WTC11 (cell line): ENCODE measurements at regions not wholly inside any gene's neighbourhood (a gene's known extent, or its start where the extent isn't known, plus 50 kb on each side); places are given as distances from the start of the nearest gene placed in this dataset.

Source experiments
- FOXJ3 ChIP-seq: sonication (generic); formaldehyde crosslinking; IDR thresholded peaks from 2 replicates; pipeline ENCODE4 v1.9.0; 2021; ENCODE audit warnings: missing genetic modification reagents, mild to moderate bottlenecking, borderline replicate concordance
- NFATC4 ChIP-seq: fragments of 250-450 bp; sonication (Bioruptor Pico); IDR thresholded peaks from 2 replicates; pipeline ENCODE4 v1.9.0; 2021; ENCODE audit warnings: mild to moderate bottlenecking
- NFYB ChIP-seq: sonication (generic); formaldehyde crosslinking; conservative IDR thresholded peaks from 2 replicates; pipeline ENCODE4 v1.8.0; 2022; ENCODE audit warnings: low read depth, missing genetic modification reagents
- TEAD4 ChIP-seq: sonication (generic); formaldehyde crosslinking; IDR thresholded peaks from 2 replicates; pipeline ENCODE4 v1.8.0; 2022; ENCODE audit warnings: mild to moderate bottlenecking, missing genetic modification reagents
- ZNF263 ChIP-seq: sonication (generic); formaldehyde crosslinking; IDR thresholded peaks from 2 replicates; pipeline ENCODE4 v1.8.1; 2022; ENCODE audit warnings: low read depth, mild to moderate bottlenecking, moderate library complexity, missing genetic modification reagents
- TF ChIP-seq, protein P1 (sequence below): fragments of 200-600 bp; IDR thresholded peaks from 2 replicates; pipeline ENCODE4 v1.8.0; 2022; ENCODE audit warnings: antibody characterized with exemption
- TF ChIP-seq, protein P2 (sequence below): sonication (generic); formaldehyde crosslinking; IDR thresholded peaks from 2 replicates; pipeline ENCODE4 v1.8.0; 2022; ENCODE audit warnings: missing genetic modification reagents
- TF ChIP-seq, protein P3 (sequence below): sonication (generic); formaldehyde crosslinking; IDR thresholded peaks from 2 replicates; pipeline ENCODE4 v1.8.1; 2023; ENCODE audit warnings: mild to moderate bottlenecking, missing genetic modification reagents
- TF ChIP-seq, protein P4 (sequence below): sonication (generic); formaldehyde crosslinking; conservative IDR thresholded peaks from 2 replicates; pipeline ENCODE4 v1.8.1; 2022; ENCODE audit warnings: mild to moderate bottlenecking, missing genetic modification reagents
- TF ChIP-seq, protein P5 (sequence below): sonication (generic); formaldehyde crosslinking; IDR thresholded peaks from 2 replicates; pipeline ENCODE4 v1.8.1; 2023; ENCODE audit warnings: mild to moderate bottlenecking, missing genetic modification reagents, moderate library complexity
- TF ChIP-seq, protein P6 (sequence below): sonication (generic); formaldehyde crosslinking; IDR thresholded peaks from 2 replicates; pipeline ENCODE4 v1.8.1; 2022; ENCODE audit warnings: mild to moderate bottlenecking, missing genetic modification reagents, moderate library complexity, borderline replicate concordance

DNA sequence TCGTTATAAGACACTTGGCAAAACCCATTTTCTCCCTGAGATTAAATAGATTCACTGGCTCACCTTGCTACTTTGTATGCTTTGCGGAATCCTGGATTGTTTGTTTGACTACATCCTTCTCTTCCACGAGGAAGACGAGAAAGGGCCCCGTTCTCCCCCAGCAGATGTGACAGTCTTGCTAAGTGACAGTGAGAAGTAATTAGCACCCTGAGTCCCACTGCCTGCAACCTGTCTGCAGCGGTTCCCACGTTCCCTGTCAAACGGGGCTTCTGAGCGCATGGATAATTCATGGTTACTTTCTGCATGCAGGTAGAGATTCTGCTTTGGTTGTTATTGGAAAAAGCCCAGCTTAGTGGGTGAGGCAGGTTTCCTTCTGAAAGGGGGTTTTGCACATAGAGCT is 163.7 kb downstream of the CDH26 start:
- TF ChIP-seq ZNF263 = no peak
- no peak for TF ChIP-seq FOXJ3
- TF ChIP-seq, protein P1, sequence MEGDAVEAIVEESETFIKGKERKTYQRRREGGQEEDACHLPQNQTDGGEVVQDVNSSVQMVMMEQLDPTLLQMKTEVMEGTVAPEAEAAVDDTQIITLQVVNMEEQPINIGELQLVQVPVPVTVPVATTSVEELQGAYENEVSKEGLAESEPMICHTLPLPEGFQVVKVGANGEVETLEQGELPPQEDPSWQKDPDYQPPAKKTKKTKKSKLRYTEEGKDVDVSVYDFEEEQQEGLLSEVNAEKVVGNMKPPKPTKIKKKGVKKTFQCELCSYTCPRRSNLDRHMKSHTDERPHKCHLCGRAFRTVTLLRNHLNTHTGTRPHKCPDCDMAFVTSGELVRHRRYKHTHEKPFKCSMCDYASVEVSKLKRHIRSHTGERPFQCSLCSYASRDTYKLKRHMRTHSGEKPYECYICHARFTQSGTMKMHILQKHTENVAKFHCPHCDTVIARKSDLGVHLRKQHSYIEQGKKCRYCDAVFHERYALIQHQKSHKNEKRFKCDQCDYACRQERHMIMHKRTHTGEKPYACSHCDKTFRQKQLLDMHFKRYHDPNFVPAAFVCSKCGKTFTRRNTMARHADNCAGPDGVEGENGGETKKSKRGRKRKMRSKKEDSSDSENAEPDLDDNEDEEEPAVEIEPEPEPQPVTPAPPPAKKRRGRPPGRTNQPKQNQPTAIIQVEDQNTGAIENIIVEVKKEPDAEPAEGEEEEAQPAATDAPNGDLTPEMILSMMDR = no peak
- no peak for TF ChIP-seq NFYB (CRISPR knock-in tag)
- TF ChIP-seq, protein P2, sequence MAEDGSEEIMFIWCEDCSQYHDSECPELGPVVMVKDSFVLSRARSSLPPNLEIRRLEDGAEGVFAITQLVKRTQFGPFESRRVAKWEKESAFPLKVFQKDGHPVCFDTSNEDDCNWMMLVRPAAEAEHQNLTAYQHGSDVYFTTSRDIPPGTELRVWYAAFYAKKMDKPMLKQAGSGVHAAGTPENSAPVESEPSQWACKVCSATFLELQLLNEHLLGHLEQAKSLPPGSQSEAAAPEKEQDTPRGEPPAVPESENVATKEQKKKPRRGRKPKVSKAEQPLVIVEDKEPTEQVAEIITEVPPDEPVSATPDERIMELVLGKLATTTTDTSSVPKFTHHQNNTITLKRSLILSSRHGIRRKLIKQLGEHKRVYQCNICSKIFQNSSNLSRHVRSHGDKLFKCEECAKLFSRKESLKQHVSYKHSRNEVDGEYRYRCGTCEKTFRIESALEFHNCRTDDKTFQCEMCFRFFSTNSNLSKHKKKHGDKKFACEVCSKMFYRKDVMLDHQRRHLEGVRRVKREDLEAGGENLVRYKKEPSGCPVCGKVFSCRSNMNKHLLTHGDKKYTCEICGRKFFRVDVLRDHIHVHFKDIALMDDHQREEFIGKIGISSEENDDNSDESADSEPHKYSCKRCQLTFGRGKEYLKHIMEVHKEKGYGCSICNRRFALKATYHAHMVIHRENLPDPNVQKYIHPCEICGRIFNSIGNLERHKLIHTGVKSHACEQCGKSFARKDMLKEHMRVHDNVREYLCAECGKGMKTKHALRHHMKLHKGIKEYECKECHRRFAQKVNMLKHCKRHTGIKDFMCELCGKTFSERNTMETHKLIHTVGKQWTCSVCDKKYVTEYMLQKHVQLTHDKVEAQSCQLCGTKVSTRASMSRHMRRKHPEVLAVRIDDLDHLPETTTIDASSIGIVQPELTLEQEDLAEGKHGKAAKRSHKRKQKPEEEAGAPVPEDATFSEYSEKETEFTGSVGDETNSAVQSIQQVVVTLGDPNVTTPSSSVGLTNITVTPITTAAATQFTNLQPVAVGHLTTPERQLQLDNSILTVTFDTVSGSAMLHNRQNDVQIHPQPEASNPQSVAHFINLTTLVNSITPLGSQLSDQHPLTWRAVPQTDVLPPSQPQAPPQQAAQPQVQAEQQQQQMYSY = no peak
- TF ChIP-seq, protein P3, sequence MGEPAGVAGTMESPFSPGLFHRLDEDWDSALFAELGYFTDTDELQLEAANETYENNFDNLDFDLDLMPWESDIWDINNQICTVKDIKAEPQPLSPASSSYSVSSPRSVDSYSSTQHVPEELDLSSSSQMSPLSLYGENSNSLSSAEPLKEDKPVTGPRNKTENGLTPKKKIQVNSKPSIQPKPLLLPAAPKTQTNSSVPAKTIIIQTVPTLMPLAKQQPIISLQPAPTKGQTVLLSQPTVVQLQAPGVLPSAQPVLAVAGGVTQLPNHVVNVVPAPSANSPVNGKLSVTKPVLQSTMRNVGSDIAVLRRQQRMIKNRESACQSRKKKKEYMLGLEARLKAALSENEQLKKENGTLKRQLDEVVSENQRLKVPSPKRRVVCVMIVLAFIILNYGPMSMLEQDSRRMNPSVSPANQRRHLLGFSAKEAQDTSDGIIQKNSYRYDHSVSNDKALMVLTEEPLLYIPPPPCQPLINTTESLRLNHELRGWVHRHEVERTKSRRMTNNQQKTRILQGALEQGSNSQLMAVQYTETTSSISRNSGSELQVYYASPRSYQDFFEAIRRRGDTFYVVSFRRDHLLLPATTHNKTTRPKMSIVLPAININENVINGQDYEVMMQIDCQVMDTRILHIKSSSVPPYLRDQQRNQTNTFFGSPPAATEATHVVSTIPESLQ (CRISPR knock-in tag) = no peak
- TF ChIP-seq, protein P4, sequence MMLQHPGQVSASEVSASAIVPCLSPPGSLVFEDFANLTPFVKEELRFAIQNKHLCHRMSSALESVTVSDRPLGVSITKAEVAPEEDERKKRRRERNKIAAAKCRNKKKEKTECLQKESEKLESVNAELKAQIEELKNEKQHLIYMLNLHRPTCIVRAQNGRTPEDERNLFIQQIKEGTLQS (CRISPR knock-in tag) = no peak
- TF ChIP-seq NFATC4 (CRISPR knock-in tag) = no peak
- TF ChIP-seq, protein P5, sequence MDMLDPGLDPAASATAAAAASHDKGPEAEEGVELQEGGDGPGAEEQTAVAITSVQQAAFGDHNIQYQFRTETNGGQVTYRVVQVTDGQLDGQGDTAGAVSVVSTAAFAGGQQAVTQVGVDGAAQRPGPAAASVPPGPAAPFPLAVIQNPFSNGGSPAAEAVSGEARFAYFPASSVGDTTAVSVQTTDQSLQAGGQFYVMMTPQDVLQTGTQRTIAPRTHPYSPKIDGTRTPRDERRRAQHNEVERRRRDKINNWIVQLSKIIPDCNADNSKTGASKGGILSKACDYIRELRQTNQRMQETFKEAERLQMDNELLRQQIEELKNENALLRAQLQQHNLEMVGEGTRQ = no peak
- TF ChIP-seq, protein P6, sequence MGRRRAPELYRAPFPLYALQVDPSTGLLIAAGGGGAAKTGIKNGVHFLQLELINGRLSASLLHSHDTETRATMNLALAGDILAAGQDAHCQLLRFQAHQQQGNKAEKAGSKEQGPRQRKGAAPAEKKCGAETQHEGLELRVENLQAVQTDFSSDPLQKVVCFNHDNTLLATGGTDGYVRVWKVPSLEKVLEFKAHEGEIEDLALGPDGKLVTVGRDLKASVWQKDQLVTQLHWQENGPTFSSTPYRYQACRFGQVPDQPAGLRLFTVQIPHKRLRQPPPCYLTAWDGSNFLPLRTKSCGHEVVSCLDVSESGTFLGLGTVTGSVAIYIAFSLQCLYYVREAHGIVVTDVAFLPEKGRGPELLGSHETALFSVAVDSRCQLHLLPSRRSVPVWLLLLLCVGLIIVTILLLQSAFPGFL (CRISPR knock-in tag) = no peak
- no peak for TF ChIP-seq TEAD4
